H9 (cell line): ENCODE measurements at regions not wholly inside any gene's neighbourhood (a gene's known extent, or its start where the extent isn't known, plus 50 kb on each side); places are given as distances from the start of the nearest gene placed in this dataset.

Experiments used
- DNase-seq: peaks from one replicate; pipeline ENCODE4 v3.0.0-alpha.2; 2017
- H2AFZ ChIP-seq: one replicate; pipeline ENCODE4 v1.6.1; 2013; ENCODE audit warnings: mild to moderate bottlenecking, low read length, control low read depth, moderate library complexity
- H2AK5ac ChIP-seq: 2 replicates; pipeline ENCODE4 v1.6.1; 2013; ENCODE audit warnings: low read length, control low read depth, mixed read lengths; ENCODE audit not compliant: insufficient read length
- H2BK120ac ChIP-seq: one replicate; pipeline ENCODE4 v1.6.1; 2013; ENCODE audit warnings: low read depth, mild to moderate bottlenecking, low read length, control low read depth, inconsistent platforms; ENCODE audit not compliant: poor library complexity, severe bottlenecking
- H2BK12ac ChIP-seq: 2 replicates; pipeline ENCODE4 v1.6.1; 2013; ENCODE audit warnings: low read length, control low read depth, mixed read lengths, low read depth; ENCODE audit not compliant: insufficient read length
- H2BK15ac ChIP-seq: 2 replicates; pipeline ENCODE4 v1.6.1; 2013; ENCODE audit warnings: low read depth, low read length, control low read depth
- H2BK20ac ChIP-seq: one replicate; pipeline ENCODE4 v1.6.1; 2013; ENCODE audit warnings: low read depth, mild to moderate bottlenecking, low read length, control low read depth, inconsistent platforms; ENCODE audit not compliant: poor library complexity, severe bottlenecking
- H2BK5ac ChIP-seq: 2 replicates; pipeline ENCODE4 v1.6.1; 2013; ENCODE audit warnings: low read length, control low read depth, mixed read lengths; ENCODE audit not compliant: insufficient read length
- H3K14ac ChIP-seq: 2 replicates; pipeline ENCODE4 v1.6.1; 2013; ENCODE audit warnings: low read length, control low read depth; ENCODE audit not compliant: insufficient read depth
- H3K18ac ChIP-seq: 2 replicates; pipeline ENCODE4 v1.6.1; 2013; ENCODE audit warnings: low read depth, mild to moderate bottlenecking, mixed read lengths, low read length, control low read depth; ENCODE audit not compliant: insufficient read length
- H3K23ac ChIP-seq: 2 replicates; pipeline ENCODE4 v1.6.1; 2013; ENCODE audit warnings: low read length, control low read depth, mixed read lengths, low read depth; ENCODE audit not compliant: insufficient read length
- H3K23me2 ChIP-seq: 2 replicates; pipeline ENCODE4 v1.6.1; 2013; ENCODE audit warnings: low read depth, mild to moderate bottlenecking, mixed read lengths, low read length, control low read depth; ENCODE audit not compliant: insufficient read length, poor library complexity, severe bottlenecking
- H3K27ac ChIP-seq: 2 replicates; pipeline ENCODE4 v1.5.1; 2013; ENCODE audit warnings: low read length, control low read depth, mixed read lengths, low read depth; ENCODE audit not compliant: insufficient read length
- H3K27me3 ChIP-seq: 2 replicates; pipeline ENCODE4 v1.6.1; 2013; ENCODE audit warnings: low read length, control low read depth, inconsistent platforms; ENCODE audit not compliant: insufficient read depth
- H3K4ac ChIP-seq: 2 replicates; pipeline ENCODE4 v1.6.1; 2013; ENCODE audit warnings: low read depth, mild to moderate bottlenecking, control low read depth, inconsistent platforms, low read length, moderate library complexity
- H3K4me1 ChIP-seq: 2 replicates; pipeline ENCODE4 v1.6.1; 2013; ENCODE audit warnings: low read length, control low read depth, inconsistent platforms; ENCODE audit not compliant: insufficient read depth
- H3K4me2 ChIP-seq: 2 replicates; pipeline ENCODE4 v1.6.1; 2013; ENCODE audit warnings: low read length, control low read depth, mixed read lengths; ENCODE audit not compliant: insufficient read length, insufficient read depth
- H3K56ac ChIP-seq: 2 replicates; pipeline ENCODE4 v1.6.1; 2013; ENCODE audit warnings: low read depth, mild to moderate bottlenecking, mixed read lengths, low read length, control low read depth; ENCODE audit not compliant: insufficient read length
- H3K79me1 ChIP-seq: 2 replicates; pipeline ENCODE4 v1.6.1; 2013; ENCODE audit warnings: low read depth, mild to moderate bottlenecking, moderate library complexity, low read length, control low read depth, inconsistent platforms; ENCODE audit not compliant: insufficient read depth, poor library complexity, severe bottlenecking
- H3K79me2 ChIP-seq: 2 replicates; pipeline ENCODE4 v1.6.1; 2013; ENCODE audit warnings: low read length, control low read depth, inconsistent platforms; ENCODE audit not compliant: insufficient read depth
- H3K9ac ChIP-seq: 2 replicates; pipeline ENCODE4 v1.6.1; 2013; ENCODE audit warnings: low read length, control low read depth, mixed read lengths; ENCODE audit not compliant: insufficient read length; ENCODE audit errors: extremely low read depth
- H3K9me3 ChIP-seq: one replicate; pipeline ENCODE4 v1.6.1; 2013; ENCODE audit warnings: low read depth, low read length, inconsistent platforms; ENCODE audit not compliant: control insufficient read depth
- H3T11ph ChIP-seq: one replicate; pipeline ENCODE4 v1.6.1; 2013; ENCODE audit warnings: mild to moderate bottlenecking, low read length, control low read depth, inconsistent platforms
- H4K20me1 ChIP-seq: one replicate; pipeline ENCODE4 v1.6.1; 2013; ENCODE audit not compliant: control insufficient read depth, insufficient read length, insufficient read depth
- H4K5ac ChIP-seq: 2 replicates; pipeline ENCODE4 v1.6.1; 2013; ENCODE audit warnings: low read depth, mild to moderate bottlenecking, mixed read lengths, low read length, control low read depth; ENCODE audit not compliant: insufficient read length
- H4K8ac ChIP-seq: replicated peaks from 2 replicates; pipeline ENCODE4 v1.6.1; 2013; ENCODE audit warnings: low read length, control low read depth, mixed read lengths, low read depth; ENCODE audit not compliant: insufficient read length
- H4K91ac ChIP-seq: 2 replicates; pipeline ENCODE4 v1.6.1; 2013; ENCODE audit warnings: low read depth, mild to moderate bottlenecking, moderate library complexity, mixed read lengths, low read length, control low read depth; ENCODE audit not compliant: insufficient read length
- H3K27ac Mint-ChIP-seq, 3 experiments: 2 replicates in 2 of 3; 3 replicates in 1 of 3; pipeline ENCODE4 v1.8.0; 2020 to 2021; ENCODE audit warnings: mixed read lengths in 3 of 3, mild to moderate bottlenecking in 1 of 3, moderate library complexity in 1 of 3
- H3K27me3 Mint-ChIP-seq: 2 replicates; pipeline ENCODE4 v1.8.0; 2021; ENCODE audit warnings: low read depth, mild to moderate bottlenecking, moderate library complexity, mixed read lengths
- H3K36me3 Mint-ChIP-seq, 3 experiments: 2 replicates in 2 of 3; 3 replicates in 1 of 3; pipeline ENCODE4 v1.8.0; 2020 to 2021; ENCODE audit warnings: low read depth in 3 of 3, mixed read lengths in 3 of 3; ENCODE audit not compliant: insufficient read depth in 1 of 3
- H3K4me1 Mint-ChIP-seq, 2 experiments: 2 replicates each; pipeline ENCODE4 v1.8.0; 2020; ENCODE audit warnings: mixed read lengths in 2 of 2
- H3K4me3 Mint-ChIP-seq, 2 experiments: 2 replicates in 1 of 2; 3 replicates in 1 of 2; pipeline ENCODE4 v1.8.0; 2020 to 2021; ENCODE audit warnings: mild to moderate bottlenecking in 2 of 2, mixed read lengths in 2 of 2, moderate library complexity in 1 of 2
- H3K9me3 Mint-ChIP-seq, 2 experiments: 2 replicates in 1 of 2; 3 replicates in 1 of 2; pipeline ENCODE4 v1.8.0; 2020; ENCODE audit warnings: mild to moderate bottlenecking in 2 of 2, mixed read lengths in 2 of 2, moderate library complexity in 1 of 2
- CTCF ChIP-seq: fragments of 200-600 bp; sonication (generic); conservative IDR thresholded peaks from 3 replicates; pipeline ENCODE4 v1.8.0; 2021; ENCODE audit warnings: antibody characterized with exemption, mild to moderate bottlenecking
- WGBS: extraction: QIAGEN DNeasy Blood & Tissue Kit; methylation state at CpG from one replicate; pipeline ENCODE4 v1.1.7; 2013; ENCODE audit warnings: missing lambda C conversion rate, low lambda C conversion rate, mixed read lengths; ENCODE audit not compliant: insufficient read length; ENCODE audit errors: extremely low coverage; 5-methylcytosine and 5-hydroxymethylcytosine counted together

GRCh38 chr15:62835351-62835750, 207.2 kb upstream of the TPM1 start:
- no peak overlapping the region for H3K27ac ChIP-seq
- H3K9ac ChIP-seq = no peak overlapping the region
- no peak overlapping the region for H2BK15ac ChIP-seq
- no peaks in the 10 kb centered on the region for H3K79me2 ChIP-seq
- H3K14ac ChIP-seq = no peak overlapping the region
- H3K4me2 ChIP-seq = no peak overlapping the region
- no peak overlapping the region for H3K56ac ChIP-seq
- peak overlapping the region in 1 of 3 experiments; percentile 70; a peak in 1 of 7 replicates for H3K27ac Mint-ChIP-seq
- no peaks in the 10 kb centered on the region for H3K4me1 ChIP-seq
- H4K5ac ChIP-seq = no peak overlapping the region
- no peak overlapping the region for H4K8ac ChIP-seq
- H4K20me1 ChIP-seq = no peaks in the 10 kb centered on the region
- H2BK20ac ChIP-seq = no peak overlapping the region
- peaks cover 8 to 13% (median 10%) of the 10 kb centered on the region in 3 experiments; a peak in 5 of 7 replicates for H3K36me3 Mint-ChIP-seq
- no peaks in the 10 kb centered on the region for H3K27me3 ChIP-seq
- H3K4ac ChIP-seq = no peak overlapping the region
- H3K9me3 ChIP-seq = no peaks in the 10 kb centered on the region
- no peak overlapping the region for H3K18ac ChIP-seq
- no peak overlapping the region for H3K4me3 Mint-ChIP-seq
- DNase-seq = no peak
- TF ChIP-seq CTCF = no peak
- H3K4me1 Mint-ChIP-seq = peaks cover 13 to 14% of the 10 kb centered on the region in 2 experiments
- H3K9me3 Mint-ChIP-seq = no peaks in the 10 kb centered on the region
- no peak overlapping the region for H3T11ph ChIP-seq
- no CpG with 5 or more reads among the region's 8 CpGs for WGBS
- no peak overlapping the region for H2AK5ac ChIP-seq
- H3K79me1 ChIP-seq = no peaks in the 10 kb centered on the region
- no peak overlapping the region for H2BK120ac ChIP-seq
- H3K23ac ChIP-seq = no peak overlapping the region
- H2AFZ ChIP-seq = no peak overlapping the region
- H4K91ac ChIP-seq = no peak overlapping the region
- H2BK12ac ChIP-seq = no peak overlapping the region
- no peaks in the 10 kb centered on the region; the same call in 1 of the 2 replicates for H3K27me3 Mint-ChIP-seq
- no peak overlapping the region for H2BK5ac ChIP-seq
- no peaks in the 10 kb centered on the region for H3K23me2 ChIP-seq
